Muscle of back (tissue), 3 donors: ENCODE measurements at regions not wholly inside any gene's neighbourhood (a gene's known extent, or its start where the extent isn't known, plus 50 kb on each side); places are given as distances from the start of the nearest gene placed in this dataset.
"Not testable (repeated sequence)": the region's sequence is repeated elsewhere in the genome, so short reads cannot be mapped to it uniquely, and the experiment has no call there.

Experiments
- DNase-seq, 3 donors: peaks; one replicate each; pipeline versions ENCODE4 v3.0.0 to v3.0.0-alpha.2; 2013

DNA sequence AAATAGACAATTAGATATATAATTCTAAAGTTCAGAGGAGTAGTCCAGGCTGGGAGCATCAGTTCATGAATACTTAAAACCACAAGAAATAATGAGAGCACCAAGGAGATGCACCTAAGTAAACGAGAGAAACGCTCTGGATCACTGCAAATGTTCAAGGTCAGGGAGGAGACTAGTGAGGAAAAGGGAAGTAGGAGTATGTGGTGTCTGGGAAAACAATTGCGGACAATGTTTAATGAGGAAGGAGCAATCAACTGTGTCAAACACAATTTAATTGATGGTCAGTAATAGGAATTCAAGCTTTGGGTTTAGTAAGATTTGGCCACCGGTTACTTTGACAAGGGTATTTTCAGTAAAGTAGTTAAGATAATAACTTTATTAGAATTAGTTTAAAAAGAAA, 652.2 kb downstream of the DACH1 start:
- no peak for DNase-seq

DNA sequence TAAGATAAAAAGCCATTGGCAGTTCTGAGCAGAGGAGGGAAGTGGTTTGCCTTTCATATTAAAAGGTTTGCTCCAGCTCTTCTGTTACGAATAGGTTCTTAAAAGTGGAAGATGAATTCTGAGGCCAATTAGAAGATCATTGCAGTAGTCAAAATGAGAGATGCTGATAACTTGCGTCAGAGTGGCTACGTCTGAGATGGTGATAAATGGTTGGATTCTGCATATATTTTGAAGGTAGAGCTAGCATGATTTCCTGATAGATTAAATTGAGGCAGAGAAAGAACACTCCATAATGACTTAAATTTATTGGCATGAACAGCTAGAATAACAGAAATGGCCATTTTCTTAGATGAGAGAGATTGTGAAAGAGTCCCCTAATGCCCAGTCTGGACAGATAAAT, 652.6 kb downstream of the DACH1 start:
- no peak for DNase-seq

DNA sequence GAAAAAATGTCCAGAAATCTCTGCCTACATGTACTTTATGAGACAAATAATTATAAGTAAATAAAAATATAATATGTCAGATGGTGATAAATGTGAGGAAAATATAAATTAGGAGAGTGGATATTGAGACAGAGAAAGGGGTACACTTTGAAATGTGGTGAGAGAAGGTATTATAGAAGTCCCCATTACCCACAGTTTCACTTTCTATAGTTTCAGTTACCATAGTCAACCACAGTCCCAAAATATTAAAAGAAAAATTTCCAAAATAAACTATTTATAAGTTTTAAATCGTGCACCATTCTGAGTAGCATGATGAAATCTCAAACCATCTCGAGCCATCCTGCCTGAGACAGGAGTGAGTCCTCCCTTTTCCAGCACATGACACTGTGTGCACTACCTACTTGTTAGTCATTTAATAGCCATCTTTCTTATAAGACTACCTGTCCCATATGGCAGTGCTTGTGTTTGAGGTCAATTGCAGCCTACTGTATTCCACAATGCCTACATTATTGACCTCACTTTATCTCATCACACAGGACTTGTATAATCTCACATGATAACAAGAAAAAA, 653.7 kb downstream of the DACH1 start:
- DNase-seq = no peak

DNA sequence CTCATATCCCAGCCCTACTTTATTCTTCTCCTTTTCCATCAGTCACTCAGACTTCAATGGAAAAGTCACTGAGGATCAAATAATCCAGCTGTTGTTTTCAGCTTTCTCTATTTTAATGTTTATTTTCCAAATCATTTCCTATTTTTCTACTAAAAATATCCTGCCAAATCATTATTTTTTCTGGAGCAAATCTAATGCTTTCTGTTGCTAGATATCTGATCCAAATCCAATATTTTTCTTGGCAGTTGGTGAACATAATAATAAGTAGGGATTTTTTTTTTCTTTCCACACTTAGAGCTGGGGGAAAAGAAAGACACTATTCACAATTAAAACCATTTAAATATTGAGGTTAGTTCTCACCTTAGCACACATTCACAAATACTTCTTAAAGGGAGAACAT, 656.1 kb downstream of the DACH1 start:
- DNase-seq = peak; percentile 30 to 60 (median 38)

DNA sequence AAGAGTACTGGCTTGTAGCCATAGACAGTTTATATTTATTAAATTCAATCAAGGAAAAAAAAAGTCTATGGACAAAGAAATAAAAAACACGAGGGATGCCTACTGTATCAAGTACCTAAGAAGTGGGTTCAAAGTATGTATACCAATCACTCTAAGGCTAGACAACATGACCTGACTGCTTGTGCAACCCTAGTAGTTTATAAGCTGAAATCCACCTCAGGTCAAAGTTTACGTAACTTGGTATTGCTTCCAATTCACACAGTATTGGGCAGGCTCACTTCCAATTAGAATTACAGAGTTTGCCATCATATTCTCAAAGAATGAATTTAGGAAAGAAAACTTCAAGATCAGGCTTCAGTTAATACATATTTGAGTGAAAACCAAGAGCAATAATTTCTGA, 657.8 kb downstream of the DACH1 start:
- DNase-seq = no peak

DNA sequence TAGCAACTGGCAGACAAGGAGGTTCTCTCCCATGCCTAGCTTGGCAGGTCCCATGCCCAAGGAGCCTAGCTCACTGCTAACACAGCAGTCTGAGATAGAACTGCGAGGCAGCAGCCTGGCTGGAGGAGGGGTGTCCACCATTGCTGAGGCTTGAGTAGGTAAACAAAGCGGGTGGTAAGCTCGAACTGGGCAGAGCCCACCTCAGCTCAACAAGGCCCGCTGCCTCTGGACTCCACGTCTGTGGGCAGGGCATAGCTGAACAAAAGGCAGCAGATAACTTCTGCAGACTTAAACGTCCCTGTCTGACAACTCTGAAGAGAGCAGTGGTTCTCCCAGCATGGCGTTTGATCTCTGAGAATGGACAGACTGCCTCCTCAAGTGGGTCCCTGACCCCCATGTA, 682.4 kb downstream of the DACH1 start:
- not testable (repeated sequence) for DNase-seq

DNA sequence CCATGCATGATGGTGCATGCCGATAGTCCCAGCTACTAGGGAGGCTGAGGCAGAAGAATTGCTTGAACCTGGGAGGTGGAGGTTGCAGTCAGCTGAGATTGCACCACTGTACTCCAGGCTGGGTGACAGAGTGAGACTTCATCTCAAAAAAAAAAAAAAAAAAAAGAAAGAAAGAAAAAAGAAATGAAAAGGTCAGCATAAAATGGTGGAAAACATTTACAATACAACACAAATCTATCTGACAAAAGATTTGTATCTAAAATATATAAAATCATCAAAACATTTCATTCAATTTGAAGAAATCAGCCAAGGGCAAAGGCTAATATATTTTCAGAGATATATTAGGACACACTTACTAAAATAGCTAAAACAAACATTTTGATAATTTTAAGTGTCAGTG, 683.7 kb downstream of the DACH1 start:
- DNase-seq = not testable (repeated sequence)

DNA sequence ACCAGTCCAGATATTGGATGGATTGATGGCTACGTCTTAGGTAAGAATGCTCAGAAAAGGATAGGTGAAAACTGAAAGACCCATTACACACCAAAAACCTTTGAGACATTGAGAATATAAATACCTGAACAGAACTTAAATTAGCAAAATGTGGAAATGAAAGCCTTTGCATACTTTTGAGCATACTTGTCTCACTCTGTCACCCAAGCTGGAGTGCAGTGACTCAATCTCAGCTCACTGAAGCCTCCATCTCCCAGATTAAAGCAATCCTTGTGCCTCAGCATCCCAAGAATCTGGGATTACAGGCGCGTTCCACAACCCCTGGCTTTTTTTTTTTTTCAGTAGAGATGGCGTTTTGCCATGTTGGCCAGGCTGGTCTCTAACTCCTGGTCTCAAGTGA, 695.3 kb downstream of the DACH1 start:
- no peak for DNase-seq

DNA sequence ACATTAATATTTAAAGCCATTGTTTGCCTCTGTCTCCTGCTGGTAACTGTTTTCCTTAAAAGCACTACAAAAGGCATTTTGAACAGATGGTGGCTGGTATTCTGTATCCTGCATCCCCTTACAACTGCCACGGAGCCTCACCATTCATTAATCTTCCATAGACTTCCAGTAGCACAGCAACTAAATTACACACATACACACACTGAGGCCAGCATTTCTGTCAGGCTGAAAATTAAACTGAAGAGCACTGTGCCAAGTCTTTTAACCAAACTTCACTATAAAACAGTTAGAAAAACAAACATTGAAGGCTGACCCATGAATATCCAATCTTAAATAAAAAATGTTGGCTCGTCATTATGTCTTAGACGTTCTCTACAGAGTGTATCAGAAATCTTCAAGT, 697.8 kb downstream of the DACH1 start:
- peak in 1 of 3 donors; percentile 5 for DNase-seq

DNA sequence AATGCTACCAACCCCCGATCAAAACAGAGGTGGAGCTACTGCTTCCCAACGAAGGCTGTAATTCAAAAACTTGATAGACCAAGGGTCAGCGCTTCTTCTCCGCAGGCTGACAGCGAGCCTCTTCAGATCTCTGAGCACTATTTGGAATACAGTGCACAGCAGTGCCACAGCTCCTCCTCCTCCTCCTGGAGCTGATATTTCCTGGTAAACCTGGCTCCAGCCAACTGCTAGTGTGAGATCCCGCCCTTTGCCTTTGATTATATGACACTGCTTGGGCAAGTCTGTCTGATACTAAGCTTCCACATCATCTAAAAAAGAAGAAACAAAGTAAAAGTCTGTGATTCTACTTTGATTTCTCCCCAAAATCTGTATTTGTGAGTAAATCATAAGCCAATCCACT, 710.5 kb downstream of the DACH1 start:
- DNase-seq = no peak

DNA sequence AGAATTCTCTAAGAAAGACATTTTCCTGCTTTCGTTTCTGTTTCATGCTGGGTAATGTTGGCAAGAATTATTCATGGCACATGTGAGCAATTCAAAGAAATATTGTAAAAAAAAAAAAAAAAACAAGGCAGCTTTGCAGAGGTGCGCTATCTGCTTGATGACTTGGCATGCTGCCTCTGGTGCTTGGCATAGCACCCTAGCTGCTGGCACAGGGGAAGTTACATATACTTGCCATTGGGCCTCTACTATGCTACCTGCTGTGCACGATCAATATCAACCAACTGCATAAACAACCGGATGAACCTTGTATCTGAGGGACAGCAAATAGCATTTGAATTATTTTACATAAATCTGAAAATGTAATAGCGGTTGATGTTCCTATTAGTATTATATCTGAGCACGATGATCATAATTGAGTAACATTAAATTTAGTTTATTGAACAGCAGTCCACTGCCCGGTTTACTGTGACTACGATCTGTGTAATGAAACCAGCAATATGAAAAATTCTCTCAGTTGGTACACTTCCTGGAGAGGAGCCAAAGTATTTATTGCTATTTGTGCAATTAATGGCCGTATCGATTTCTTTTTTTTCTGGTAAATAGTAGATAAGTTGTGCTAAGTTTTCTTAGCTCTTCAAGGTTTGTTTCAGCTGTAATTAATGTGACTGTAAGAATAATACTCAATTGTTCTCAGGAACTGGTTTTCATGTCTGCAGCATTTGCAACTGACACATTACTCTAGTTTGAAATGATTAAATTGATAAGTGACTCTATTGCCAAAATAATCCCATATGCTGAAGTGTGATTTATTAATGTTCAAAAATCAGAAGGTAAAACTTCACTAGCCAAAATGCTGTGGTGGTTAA, 717.3 kb downstream of the DACH1 start:
- no peak for DNase-seq

DNA sequence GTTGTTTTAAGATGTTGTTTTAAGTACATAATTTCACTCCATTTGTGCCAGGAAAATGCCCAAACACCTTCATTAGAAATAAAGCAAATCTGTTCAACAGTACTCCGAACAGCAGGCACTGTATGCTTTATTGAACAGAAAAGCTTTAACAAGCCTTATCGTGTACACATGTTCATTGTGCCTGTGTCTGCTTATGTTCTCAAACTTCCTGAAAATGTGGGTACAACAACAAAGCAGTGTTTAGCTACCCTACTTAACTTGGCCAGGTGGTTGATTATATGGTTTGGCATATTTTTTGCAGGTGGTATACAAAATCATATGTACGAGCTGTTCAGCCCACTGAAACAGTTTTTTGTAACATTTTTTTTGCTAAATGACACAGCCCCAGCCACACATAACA, 718.0 kb downstream of the DACH1 start:
- no peak for DNase-seq

DNA sequence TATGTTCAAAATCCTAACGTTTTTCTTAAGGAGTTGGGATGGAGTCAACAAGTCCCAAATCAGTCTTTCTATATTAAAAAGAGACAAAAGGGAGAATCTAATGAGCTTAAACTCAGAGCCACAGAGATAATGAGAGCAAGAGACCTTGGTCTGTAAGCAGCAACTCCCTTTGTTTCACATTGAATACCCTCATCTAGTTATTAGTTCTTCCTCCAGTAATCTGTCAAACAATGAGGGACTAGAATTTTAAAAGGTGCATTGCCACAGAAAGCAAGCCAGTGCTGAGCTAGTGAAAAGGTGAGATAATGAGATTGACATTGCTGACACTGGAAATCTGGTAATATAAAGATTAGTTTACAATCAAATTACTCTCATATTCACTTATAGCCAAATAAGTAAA, 718.6 kb downstream of the DACH1 start:
- no peak for DNase-seq

DNA sequence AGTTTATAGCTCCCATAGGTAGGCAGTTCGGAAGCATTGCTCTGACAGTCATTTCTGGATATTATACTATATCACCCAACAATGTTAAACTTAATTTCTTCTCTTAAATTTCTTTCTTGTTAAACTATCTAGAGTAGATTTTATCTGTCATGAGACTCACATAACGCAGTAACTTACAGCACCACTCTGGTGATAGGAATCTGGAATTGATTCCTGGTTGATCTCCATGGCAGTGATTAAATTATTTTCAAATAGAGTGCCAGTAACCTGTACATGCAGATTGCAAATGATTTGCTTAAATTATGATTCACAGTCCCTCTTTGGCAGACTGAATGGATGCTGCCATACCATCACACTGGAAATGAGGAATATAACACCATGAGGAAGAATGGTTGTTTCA, 722.1 kb downstream of the DACH1 start:
- DNase-seq = no peak

DNA sequence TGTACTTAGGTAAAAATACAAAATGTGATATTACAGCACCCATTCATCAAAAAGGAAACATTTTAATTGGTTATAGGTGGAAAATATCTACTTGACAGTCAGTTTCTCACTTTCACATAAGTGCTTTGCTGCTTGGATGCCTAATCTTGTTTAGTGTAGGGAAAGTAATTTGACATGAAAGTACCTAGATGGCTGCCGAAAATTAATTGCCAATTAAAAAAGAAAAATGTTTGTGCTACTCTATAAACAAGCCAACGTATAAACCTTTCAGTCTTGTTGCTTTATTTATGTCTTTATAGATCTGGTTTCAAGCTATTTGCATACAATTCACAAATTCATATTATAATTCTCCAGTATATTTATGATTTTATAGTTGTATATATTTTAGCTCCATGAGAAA, 729.9 kb downstream of the DACH1 start:
- DNase-seq = no peak

DNA sequence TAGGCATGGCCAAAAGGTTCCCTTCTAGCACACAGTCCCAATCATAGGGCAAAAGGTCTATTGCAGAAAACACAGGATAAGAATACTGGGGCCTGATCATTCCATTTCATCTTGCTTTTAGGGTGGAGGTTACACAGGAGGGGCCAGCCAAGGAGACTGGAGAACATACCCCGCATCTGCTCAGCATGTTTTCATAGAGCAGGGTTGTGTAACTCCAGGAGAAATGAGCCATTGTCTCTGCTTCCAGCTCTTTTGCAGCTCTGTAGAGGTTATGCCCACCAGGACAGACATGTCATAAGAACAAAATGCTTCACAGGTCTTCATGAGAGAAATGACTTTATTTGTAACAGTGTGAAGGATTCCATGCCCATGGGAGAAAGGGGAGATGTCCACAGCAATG, 742.8 kb downstream of the DACH1 start:
- DNase-seq = no peak

DNA sequence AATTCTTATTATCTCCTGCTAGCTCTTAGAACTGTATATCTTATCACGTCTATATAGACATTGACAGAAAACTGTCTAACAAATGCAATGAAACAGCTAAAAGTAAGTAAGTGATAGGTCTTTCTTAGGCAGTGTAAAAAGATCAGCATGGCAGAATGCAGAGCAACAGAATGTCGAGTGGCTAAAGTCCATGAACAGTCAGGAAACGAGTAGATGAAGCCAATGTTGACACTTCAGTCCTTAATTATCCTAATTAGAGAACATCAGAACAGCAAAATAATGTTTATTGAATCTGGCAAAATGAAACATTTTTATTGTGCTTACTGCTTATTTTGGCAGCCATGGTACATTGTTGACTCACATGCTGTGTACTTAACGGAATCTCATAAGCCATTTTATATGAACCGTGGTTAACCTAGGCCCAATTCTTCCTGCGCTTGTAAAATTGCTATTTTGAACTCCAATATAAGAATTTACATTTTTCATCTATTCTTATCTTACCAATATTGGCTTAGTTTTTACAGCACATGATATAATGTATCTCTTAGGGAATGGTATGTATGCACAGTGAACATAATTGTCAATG, 748.1 kb downstream of the DACH1 start:
- DNase-seq = no peak

DNA sequence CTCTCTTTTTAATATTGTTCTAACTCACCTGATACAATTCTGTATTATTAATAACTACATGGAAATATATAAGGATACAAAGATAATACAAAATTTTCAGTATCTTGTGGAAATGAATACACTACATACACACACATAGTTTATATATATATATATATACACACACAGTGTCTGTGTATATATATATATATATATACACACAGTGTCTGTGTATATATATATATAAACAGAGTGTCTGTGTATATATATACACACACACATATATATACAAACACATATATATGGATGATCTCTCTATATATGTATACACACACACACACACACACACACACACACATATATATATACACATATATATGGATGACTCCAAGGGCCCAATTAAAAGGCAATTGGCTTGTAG, 749.1 kb downstream of the DACH1 start:
- DNase-seq = no peak

DNA sequence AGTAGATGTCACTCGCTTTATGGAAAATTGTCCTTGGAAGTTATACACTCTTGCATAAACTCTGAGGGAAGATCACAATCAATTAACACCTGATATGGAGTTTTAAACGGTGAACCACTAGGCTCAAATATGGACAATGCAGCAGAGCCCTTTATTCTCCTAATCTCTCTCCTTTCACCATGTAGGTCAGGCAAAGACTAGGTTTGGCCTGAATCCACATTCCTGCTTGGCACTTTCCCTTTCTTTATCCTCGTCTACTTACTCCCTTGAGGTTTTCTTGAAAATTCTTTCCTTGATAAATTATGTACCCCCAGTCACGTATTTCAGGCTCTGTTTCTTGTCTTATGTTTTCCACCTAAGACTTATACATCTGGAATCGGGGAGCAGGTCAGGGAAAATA, 751.7 kb downstream of the DACH1 start:
- DNase-seq = no peak

DNA sequence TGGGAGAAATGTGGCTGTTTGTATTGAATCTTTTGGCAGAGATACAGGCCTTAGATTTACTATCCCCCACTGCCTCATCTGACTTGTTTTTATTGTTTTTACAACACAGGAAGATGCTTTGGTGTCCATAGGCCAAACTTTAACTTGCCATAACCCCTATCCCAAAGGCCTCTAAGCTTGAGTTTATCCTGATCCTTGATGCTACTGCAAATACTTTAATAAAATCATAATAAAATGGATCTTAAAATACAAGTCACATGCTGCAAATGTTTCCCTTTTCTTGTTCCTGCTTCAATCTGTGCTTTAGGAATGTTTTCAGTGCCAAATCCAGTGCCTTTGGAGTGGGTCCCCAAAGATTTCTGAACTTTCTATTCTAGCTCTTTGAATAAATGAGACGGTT, 770.6 kb downstream of the DACH1 start:
- peak; percentile 49 to 86 (median 50) for DNase-seq

DNA sequence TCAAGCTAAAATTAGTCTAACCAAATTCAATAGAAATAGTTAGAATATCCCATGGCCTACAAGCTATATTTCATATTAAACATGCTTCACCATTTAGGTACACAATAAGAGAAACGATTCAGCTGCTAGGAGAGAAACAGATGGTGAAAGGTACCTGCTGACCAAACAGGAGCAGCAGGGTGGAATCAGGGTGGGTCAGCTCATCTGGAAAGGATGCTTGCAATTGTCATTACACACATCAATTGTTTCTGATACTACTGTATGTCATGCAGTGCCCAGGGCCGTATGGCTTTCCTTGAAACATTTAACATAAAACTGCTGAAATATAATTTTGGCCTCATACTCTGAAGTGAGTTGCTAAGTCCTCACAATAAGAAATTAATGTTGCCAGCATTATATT, 776.0 kb downstream of the DACH1 start:
- DNase-seq = no peak

DNA sequence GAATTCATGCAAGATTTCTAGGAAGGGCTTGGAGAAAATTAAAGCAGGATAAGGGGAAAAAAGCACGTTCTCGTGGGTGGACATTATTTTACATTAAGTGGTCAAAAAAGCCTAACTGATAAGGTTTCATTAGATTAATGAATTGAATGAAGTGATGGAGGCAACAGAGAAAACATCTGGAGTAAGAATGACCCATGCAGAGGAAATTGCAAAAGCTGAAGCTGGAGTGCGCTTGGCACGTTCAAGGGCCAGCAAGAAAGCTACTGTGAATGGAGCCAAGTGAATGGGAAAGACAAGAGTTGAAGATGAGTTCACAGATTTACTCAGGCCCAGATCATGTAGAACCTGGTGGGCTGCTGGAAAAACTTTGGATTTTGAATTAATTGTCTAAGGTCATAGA, 777.9 kb downstream of the DACH1 start:
- DNase-seq = peak; percentile 6 to 80 (median 22)

DNA sequence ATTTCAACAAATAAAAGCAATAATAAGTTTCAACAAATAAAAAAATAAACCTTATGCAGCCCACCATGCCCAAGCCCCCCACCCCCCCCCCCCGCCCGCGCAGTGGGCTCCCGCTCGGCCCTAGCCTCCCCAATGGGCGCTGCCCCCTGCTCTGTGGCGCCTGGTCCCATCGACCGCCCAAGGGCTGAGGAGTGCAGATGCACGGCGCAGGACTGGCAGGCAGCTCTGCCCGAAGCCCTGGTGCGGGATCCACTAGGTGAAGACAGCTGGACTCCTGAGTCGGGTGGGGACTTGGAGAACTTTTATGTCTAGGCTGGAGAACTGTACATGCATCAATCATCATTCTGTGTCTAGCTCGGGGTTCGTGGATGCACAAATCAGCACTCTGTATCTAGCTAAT, 779.6 kb downstream of the DACH1 start:
- DNase-seq = no peak
